Stomach (tissue), 8 donors: ENCODE measurements at regions not wholly inside any gene's neighbourhood (a gene's known extent, or its start where the extent isn't known, plus 50 kb on each side); places are given as distances from the start of the nearest gene placed in this dataset.

Experiments
- DNase-seq, 2 donors: peaks; one replicate each; pipeline versions ENCODE4 v3.0.0 to v3.0.0-alpha.2; 2013 to 2019
- H3K27ac ChIP-seq, 5 donors: fragments of 200-600 bp in 4 of 5; sonication (generic) in 4 of 5; one replicate each; pipeline ENCODE4 v1.5.1; 2013 to 2019; ENCODE audit warnings: mild to moderate bottlenecking in 1 of 5, moderate library complexity in 1 of 5
- H3K27me3 ChIP-seq, 3 donors: fragments of 200-600 bp; sonication (generic); one replicate each; pipeline ENCODE4 v1.5.1; 2017 to 2019; ENCODE audit warnings: mixed run types in 1 of 3
- H3K36me3 ChIP-seq, 4 donors: fragments of 200-600 bp; sonication (generic); 1 replicate in 3 of 4; 2 replicates in 1 of 4; pipeline ENCODE4 v1.5.1; 2016 to 2019
- H3K4me1 ChIP-seq, 4 donors: fragments of 200-600 bp; sonication (generic); one replicate each; pipeline ENCODE4 v1.5.1; 2016 to 2019
- H3K4me3 ChIP-seq, 4 donors: fragments of 200-600 bp; sonication (generic) in 3 of 4; one replicate each; pipeline ENCODE4 v1.5.1; 2016 to 2019; ENCODE audit warnings: mild to moderate bottlenecking in 1 of 4
- H3K9me3 ChIP-seq, 4 donors: fragments of 200-600 bp; sonication (generic); one replicate each; pipeline ENCODE4 v1.5.1; 2016 to 2019
- EP300 ChIP-seq: sonication (generic); formaldehyde crosslinking; IDR thresholded peaks from one replicate; pipeline ENCODE4 v1.6.1; 2017; ENCODE audit warnings: antibody characterized with exemption
- POLR2A ChIP-seq, 4 donors: fragments of 450-650 bp; IDR thresholded peaks; one replicate each; pipeline ENCODE4 v1.6.1; 2016; ENCODE audit warnings: antibody characterized with exemption in 4 of 4, control low read depth in 2 of 4, mild to moderate bottlenecking in 1 of 4, moderate library complexity in 1 of 4
- POLR2AphosphoS5 ChIP-seq, 3 donors: sonication (generic); formaldehyde crosslinking; IDR thresholded peaks; one replicate each; pipeline ENCODE4 v1.6.1; 2016; ENCODE audit warnings: antibody characterized with exemption in 3 of 3
- WGBS, 5 donors: extraction: QIAGEN DNeasy Blood & Tissue Kit in 3 of 5; methylation state at CpG; one replicate each; pipeline versions ENCODE4 v1.1.5 to v1.1.7; 2013 to 2018; 5-methylcytosine and 5-hydroxymethylcytosine counted together
- intact Hi-C: fragments of 100-400 bp; cut with DNase I; formaldehyde crosslinking; loops from one replicate; pipeline ENCODE4 v1.15.1; 2023; ENCODE audit warnings: low total_unique reads
- TF ChIP-seq, protein P1 (sequence below), 7 experiments: fragments of 450-650 bp in 4 of 7; fragments of 200-600 bp in 3 of 7; sonication (generic) in 3 of 7; IDR thresholded peaks; one replicate each; pipeline ENCODE4 v1.5.1; 2016 to 2019; ENCODE audit warnings: antibody characterized with exemption in 7 of 7, control low read depth in 2 of 7, mild to moderate bottlenecking in 1 of 7
- donor health status: healthy with polysubstance abuse.
- donor health status: Bipolar disorder and iron deficiency.
- donor health status: healthy.

DNA sequence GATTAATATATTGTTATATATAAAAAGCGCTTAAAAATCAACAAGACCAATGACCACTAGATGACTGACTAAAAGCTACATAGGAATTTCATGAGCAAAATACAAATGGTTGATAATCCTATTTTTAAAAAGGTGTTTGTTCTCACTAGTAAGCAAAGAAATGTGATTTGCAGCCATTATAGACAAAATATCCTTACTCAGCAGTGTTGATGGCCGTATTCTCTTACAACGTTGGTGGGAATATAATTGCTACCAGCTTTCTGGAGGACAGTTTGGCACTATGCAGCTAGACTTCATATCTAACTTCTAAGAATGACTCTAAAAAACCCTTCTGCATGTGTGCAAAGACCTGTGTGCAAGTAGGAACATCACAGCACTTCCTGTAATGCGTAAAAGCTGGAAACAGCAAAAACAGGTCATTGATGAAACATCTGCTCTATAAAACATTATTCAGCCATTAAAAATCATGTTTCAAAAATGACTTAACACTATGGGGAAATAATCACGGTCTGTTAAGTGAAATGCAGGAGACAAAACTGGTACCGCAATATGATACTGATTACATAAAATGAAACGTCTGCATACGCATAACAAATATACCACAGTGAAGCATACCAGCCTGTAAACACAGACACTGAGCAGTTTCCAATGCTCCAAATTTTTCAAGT, 70.1 kb upstream of the LINC01488 start:
- H3K9me3 ChIP-seq, result no peaks in the 10 kb centered on the region
- H3K4me1 ChIP-seq, result no peaks in the 10 kb centered on the region
- peaks cover 0 to 15% (median 0%) of the 10 kb centered on the region in 3 donors for H3K27me3 ChIP-seq
- WGBS, 5 donors, result 72 to 84% (median 78%) methylated on average over 8 of the region's 8 CpGs
- intact Hi-C loops, result no loop called here
- TF ChIP-seq POLR2A (IDR thresholded peaks at IDR 0.05) (no peak), EP300 (no peak), POLR2AphosphoS5 (IDR thresholded peaks at IDR 0.05) (no peak)
- TF ChIP-seq, protein P1, sequence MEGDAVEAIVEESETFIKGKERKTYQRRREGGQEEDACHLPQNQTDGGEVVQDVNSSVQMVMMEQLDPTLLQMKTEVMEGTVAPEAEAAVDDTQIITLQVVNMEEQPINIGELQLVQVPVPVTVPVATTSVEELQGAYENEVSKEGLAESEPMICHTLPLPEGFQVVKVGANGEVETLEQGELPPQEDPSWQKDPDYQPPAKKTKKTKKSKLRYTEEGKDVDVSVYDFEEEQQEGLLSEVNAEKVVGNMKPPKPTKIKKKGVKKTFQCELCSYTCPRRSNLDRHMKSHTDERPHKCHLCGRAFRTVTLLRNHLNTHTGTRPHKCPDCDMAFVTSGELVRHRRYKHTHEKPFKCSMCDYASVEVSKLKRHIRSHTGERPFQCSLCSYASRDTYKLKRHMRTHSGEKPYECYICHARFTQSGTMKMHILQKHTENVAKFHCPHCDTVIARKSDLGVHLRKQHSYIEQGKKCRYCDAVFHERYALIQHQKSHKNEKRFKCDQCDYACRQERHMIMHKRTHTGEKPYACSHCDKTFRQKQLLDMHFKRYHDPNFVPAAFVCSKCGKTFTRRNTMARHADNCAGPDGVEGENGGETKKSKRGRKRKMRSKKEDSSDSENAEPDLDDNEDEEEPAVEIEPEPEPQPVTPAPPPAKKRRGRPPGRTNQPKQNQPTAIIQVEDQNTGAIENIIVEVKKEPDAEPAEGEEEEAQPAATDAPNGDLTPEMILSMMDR (IDR thresholded peaks at IDR 0.05), result no peak
- no peak overlapping the region for H3K4me3 ChIP-seq
- H3K36me3 ChIP-seq, result no peaks in the 10 kb centered on the region
- H3K27ac ChIP-seq, result no peak overlapping the region
- DNase-seq, result no peak

DNA sequence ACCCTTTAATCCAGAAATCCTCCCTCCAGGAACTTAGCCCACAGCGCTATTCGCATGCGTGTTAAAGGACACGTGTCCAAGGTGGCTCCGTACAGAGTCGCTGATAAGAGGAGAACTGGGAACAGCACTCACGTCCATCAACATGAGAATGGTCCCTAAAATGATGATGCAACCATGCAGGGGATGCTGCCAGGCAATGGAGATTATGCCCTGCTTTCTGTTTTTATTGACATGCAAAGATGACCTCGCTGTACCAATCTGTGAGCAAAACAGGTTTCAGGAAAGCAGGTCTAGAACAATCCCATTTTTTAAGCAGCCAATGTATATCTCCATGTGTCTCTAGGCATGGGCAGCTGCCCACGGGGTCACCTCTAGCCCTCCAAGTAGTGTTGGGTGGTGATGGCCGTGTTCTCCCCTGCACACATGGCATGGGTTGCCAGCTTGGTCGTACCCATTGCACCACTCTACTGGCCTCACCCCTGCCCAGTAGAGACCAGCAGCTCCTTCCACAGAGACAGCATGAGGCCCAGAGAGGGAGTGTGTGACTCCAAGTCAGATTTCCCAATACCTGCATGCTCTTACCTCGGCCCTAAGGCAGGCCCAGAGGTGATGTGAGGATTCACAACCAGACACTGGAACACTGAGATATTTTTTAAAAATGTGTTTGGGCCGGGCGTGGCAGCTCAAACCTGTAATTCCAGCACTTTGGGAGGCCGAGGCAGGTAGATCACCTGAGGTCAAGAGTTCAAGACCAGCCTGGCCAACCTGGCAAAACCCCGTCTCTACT, 68.3 kb upstream of the LINC01488 start:
- H3K9me3 ChIP-seq, result no peaks in the 10 kb centered on the region
- no peak for DNase-seq
- H3K4me3 ChIP-seq, result no peak overlapping the region
- H3K27ac ChIP-seq, result no peak overlapping the region
- intact Hi-C loops, result no loop called here
- WGBS, 5 donors, result 82 to 91% (median 89%) methylated on average over 15 to 16 of the region's 16 CpGs
- TF ChIP-seq, protein P1 (IDR thresholded peaks at IDR 0.05), result no peak
- TF ChIP-seq POLR2A (IDR thresholded peaks at IDR 0.05), result no peak
- TF ChIP-seq EP300, result no peak
- no peak for TF ChIP-seq POLR2AphosphoS5 (IDR thresholded peaks at IDR 0.05)
- peaks cover 0 to 15% (median 0%) of the 10 kb centered on the region in 3 donors for H3K27me3 ChIP-seq
- H3K4me1 ChIP-seq, result no peaks in the 10 kb centered on the region
- H3K36me3 ChIP-seq, result no peaks in the 10 kb centered on the region

DNA sequence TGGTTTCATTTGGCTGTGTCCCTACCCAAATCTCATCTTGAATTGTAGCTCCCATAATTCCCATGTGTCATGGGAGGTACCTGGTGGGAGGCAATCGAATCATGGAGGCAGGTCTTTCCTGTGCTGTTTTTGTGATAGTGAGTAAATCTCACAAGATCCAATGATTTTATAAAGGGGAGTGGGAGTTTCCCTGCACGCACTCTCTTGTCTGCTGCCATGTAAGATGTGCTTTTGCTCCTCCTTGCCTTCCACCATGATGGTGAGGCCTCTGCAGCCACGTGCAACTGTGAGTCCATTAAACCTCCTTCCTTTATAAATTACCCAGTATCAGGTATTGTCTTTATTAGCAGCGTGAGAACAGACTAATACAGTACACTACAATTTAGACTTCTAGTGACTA, 67.5 kb upstream of the LINC01488 start:
- TF ChIP-seq, protein P1 (IDR thresholded peaks at IDR 0.05), result no peak
- TF ChIP-seq POLR2AphosphoS5 (IDR thresholded peaks at IDR 0.05) (no peak), POLR2A (IDR thresholded peaks at IDR 0.05) (no peak), EP300 (no peak)
- Histone ChIP-seq H3K9me3 (no peaks in the 10 kb centered on the region), H3K4me1 (no peaks in the 10 kb centered on the region), H3K4me3 (no peak overlapping the region), H3K27ac (no peak overlapping the region), H3K27me3 (peaks cover 0 to 15% (median 0%) of the 10 kb centered on the region in 3 donors), H3K36me3 (no peaks in the 10 kb centered on the region)
- WGBS, 5 donors, result 92 to 96% (median 95%) methylated on average over 4 of the region's 4 CpGs
- no peak for DNase-seq
- intact Hi-C loops, result no loop called here

DNA sequence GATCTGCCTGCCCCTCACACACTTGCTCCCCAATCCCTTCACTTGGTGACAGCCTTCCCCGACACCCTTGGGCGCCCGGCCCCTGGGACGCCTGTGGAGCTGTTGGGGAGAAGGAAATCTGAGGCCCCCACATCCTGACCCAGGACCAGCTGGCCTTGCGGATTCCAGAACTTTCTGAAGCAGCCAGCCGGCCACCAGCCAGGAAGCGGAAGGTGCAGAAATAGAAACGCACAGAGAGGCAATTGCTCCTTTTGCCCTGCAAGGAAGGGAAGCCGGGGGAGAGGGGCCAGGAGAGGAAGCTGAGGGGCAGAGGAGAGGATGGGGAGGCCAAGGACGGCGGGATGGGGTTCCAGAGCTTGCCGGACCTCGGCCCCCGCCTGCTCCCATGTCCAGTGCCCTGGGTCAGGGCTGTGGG, 66.7 kb upstream of the LINC01488 start:
- H3K27me3 ChIP-seq, result peaks cover 0 to 11% (median 0%) of the 10 kb centered on the region in 3 donors
- no peak overlapping the region for H3K4me3 ChIP-seq
- WGBS, 5 donors, result 75 to 89% (median 80%) methylated on average over 14 of the region's 14 CpGs
- no peak for DNase-seq
- TF ChIP-seq POLR2AphosphoS5 (IDR thresholded peaks at IDR 0.05) (no peak), EP300 (no peak), POLR2A (IDR thresholded peaks at IDR 0.05) (no peak)
- TF ChIP-seq, protein P1 (IDR thresholded peaks at IDR 0.05), result no peak
- H3K36me3 ChIP-seq, result no peaks in the 10 kb centered on the region
- no peaks in the 10 kb centered on the region for H3K9me3 ChIP-seq
- H3K27ac ChIP-seq, result no peak overlapping the region
- no peaks in the 10 kb centered on the region for H3K4me1 ChIP-seq
- intact Hi-C loops, result no loop called here
